T follicular helper cell (primary cell): ENCODE measurements at regions not wholly inside any gene's neighbourhood (a gene's known extent, or its start where the extent isn't known, plus 50 kb on each side); places are given as distances from the start of the nearest gene placed in this dataset.

Experiments used
- DNase-seq: peaks from one replicate; pipeline ENCODE4 v3.0.0-alpha.2; 2020; ENCODE audit warnings: low read depth

DNA sequence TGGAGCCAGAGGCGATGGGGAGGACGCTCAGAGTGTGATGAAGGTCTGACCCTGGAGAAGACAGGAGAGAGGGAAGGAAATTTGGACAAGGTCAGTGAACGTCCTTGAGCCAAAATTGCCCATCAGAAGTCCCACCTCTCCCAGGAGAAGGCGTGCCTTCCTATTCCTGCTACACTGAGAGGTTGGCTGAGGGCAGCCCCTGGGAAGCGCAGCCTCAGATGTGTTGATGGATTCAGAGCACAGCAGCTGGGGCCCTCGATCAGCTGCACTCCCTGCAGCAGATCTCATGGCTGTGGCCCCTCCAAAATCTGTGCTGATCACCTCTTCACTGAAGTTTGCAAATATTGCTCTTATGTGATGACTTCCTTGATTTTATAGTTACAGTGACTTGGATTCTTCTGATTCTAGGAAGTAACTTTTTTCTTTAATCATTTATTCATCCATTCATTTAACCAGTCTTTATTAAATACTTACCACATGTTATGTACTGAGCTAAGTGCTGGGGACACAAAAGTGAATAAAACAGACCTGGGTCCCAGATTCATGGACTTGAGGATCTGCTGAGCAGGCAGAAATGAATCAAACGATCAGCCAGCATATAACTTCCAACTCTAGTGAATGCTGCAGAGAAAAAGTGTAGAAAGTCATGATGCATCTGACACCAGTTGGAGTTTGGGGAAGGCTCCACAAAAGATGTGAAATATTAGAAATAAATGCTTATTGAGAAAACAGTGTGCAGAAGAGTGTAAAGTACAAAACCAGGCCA is 69.6 kb upstream of the ARMC2 start:
- DNase-seq = no peak

DNA sequence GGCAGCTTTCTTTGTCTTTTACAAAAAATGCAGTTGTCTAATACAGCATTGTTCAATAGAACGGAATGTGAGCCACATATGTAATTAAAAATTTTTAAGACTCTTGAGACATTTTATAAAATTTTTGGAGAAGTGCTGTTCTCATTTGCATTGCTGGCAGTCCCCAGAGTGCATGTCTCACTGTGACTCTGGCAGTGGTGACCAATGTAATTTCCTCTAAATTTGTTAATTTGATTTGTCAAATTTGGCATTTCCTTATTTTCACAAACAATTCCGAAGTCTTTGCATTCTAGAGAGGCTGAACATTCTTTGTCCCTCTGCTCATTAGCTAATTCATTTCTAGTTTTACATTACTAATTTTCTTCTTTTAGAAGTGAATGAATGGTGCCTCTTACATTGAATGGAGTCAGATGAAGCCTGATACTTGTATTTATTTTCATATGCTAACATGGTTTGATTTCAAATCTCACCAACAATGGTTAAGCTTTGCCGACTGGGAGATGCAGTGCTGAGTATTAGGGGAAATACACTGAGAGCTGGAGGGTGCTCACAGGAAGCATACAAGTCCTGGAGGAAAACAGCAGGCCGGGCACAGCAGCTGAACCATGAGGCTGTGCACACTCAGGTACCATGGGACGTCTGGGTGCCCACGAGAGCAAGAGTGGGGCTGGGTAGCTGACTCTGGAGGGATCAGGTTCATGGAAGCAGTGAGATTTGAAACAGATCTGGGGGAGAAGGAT is 68.5 kb upstream of the ARMC2 start:
- no peak for DNase-seq

DNA sequence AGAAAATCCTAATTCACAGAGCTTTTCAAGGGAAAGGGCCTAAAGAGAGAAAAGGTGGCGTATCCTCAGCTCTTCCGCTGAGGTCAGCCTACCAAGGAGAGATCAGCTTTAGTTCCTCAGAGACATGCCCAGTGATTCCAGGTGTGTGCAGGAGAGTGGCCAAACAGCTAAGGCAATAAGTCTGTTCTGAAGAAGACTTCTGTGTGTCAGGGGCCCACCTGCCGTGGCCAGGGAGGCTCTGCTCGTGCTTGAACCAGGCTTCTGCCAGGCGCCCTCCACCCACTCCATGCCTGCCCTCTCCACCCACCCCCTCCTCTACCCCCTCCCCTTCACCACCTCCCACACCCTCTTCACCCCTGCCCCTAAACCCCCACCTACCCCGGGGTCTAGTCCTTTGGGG is 67.4 kb upstream of the ARMC2 start:
- DNase-seq = no peak

DNA sequence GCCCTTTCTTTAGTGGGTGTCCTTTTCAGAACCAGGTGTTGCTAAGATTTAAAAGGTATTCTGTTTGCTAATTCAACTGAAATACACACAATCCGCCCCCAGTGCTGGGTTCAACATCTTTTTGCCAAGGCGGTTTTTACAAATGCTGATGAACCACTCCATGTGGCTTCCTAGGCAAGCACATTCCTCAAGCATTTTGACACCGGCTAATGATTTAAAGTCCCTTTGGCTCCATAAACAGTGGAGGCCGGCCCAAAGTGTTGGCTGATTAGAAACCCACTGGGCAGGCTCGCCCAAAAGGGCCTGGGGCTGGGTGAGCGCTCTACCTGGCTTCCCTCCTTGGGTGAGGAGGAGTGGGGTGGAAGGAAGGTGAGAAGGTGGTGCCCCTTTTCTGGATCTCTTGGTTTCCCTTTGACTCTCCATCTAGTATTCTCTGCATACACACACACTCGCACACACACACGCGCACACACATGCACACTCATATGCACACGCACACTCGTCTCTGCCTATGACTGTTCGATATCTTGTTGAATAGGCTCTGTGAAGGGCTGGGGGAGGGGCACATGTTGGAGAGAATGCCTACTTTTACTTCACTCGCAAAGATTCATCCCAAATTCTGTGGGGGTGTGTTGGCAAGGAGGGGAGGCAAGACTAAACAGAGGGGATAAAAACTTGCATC is 66.7 kb upstream of the ARMC2 start:
- DNase-seq = no peak

DNA sequence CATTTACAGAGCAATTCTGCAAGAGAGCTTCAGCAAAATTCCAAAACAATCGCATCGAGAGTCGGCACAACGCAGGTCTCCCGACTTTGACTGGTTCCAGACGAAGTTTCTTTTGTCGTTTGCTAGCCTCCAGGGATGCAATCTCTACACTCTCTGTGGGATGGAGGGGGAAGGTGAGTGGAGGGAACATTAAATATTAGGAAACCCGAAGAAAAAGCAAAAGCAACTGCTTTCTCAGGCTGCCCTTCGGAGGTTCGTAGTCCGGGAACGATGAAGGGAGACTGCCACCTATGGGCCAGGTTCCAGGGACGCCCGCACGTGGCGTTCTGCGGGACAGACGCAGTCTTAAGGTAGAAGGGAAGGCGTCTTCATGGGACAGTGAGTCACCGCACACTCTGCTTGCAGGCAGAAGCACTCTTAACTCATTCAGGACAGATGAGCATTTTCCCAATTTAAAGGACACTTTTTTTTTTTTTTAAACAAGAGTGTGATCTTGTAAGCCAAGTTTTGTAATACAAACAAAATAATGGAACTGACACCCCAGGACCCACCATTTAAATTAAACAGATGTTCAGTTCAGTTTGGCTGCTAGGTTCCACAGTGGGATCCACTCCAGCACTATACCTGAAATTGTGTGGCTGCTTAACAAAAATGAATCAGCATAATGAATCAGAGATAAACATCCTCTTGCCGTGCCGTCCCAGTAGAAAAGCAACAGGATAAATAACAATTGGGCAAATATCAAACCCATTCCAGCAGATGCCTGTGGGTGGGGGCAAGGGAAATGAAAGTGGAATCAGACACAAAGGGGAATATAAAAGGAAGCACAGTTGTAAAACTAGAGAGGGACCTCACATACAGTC is 65.8 kb upstream of the ARMC2 start:
- peak; percentile 62 for DNase-seq

DNA sequence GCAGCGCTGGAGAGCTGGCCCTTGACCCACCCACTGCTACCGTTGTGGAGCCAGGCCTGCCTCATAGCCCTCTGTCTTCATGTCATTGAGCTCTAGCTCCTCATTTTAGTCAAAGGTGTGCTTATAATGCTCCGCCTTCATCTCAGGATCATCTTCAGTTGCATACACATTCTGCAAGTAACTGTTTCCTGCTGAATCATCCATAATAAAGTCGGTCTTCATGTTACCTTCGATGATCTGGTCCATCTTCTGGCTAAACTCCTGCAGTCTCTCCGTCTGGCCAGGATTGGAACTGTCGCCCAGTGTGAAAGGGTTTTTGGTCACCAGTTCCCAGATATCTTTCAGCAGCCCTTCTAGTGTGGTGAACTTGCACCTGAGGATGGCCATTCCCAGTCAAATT is 62.6 kb upstream of the ARMC2 start:
- DNase-seq = no peak

DNA sequence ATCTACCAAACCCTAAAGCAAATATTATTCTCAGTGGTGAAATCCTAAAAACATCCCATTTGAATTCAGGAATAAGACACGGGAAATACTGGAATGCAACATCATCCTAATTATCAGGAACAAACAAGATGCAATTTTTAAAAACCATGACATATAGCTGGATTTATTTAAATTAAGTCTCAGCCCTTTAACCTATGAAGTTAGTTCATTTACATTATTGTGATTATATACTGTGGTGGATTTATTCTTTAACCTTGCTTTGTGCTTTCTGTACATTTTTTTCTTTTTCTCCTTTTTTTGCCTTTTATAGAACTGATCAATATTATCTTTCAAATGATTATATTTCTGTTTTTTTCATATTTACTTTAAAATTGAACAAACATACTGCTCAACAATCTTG is 59.8 kb upstream of the ARMC2 start:
- no peak for DNase-seq

DNA sequence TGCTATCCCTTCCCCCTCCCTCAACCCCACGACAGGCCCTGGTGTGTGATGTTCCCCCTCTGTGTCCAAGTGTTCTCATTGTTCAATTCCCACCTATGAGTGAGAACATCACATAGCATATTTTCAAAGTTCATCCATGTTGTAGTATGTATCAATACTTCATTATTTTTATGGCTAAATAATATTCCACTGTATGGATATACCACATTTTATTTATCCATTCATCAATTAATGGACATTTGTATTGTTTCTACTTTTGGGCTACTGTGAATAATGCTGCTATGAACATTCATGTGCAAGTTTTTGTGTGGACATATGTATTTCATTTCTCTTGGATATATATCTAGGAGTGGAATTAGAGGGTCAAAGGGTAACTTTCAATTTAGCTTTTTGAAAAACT is 58.7 kb upstream of the ARMC2 start:
- no peak for DNase-seq

DNA sequence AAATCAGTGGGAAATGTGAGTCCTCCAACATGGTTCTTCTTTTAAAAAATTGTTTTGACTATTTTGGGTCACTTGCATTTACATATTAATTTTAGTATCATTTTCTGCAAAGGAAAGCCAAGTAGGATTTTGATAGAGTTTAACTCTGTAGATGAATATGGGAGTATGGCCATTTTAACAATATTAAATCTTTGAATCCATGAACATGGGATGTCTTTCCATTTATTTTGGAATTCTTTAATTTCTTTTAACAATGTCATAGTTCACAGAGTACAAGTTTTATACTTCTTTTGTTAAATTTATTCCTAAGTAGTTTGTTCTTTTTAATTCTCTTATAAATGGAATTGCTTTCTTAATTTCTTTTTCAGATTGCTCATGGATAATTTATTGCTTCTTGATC is 56.5 kb upstream of the ARMC2 start:
- no peak for DNase-seq

DNA sequence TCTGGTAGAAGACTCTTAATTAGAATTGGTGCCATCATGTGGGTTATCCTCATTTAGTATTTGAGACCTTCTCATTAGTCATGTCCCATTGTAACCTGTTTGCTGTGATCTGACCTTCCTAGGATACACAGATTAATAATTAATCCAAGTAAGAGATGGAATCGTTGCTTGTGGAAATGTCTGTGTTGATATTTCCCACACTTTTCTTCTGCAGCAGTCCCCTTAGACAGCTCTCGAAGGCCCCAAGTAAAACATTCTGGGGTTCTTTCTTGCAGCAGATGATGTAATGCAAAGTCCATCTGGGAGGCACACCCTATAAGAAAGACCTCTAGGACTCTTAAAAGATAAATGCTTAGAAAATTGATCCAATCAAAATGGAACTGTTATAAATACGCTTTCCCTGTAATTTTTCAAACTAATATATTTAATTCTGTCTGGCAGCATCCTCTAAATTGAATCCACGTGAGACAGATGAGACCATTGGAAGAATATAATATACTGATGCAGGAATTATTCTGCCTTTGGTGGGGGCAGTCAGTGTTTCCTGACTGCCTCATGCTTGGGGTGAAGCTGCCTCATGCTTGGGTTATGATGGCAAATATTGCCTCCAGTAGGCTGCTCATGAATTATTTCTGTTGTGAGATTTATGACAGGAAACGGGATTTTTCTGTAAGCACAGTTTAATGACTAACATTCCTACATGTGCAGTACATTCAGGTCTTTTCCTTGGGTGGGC is 54.5 kb upstream of the ARMC2 start:
- DNase-seq = no peak

DNA sequence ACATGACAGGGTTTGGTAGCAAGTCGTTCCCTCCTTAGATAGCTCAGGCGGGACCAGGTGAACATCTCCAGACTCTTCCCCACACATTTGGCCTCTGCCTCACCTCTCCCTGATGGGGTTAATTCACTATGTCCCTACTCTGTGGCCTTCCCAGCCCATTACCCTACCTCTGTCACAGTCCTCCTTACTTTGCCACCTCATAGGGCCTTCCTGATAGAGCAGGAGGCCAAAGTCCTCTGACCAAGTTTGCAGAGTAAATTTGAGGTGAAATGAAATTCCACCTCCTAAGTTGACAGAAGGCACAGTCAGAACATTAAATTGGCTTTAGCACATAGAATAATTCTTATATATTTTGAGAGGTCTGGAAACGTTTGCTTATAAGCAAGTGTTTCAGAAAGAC is 53.1 kb upstream of the ARMC2 start:
- DNase-seq = no peak

DNA sequence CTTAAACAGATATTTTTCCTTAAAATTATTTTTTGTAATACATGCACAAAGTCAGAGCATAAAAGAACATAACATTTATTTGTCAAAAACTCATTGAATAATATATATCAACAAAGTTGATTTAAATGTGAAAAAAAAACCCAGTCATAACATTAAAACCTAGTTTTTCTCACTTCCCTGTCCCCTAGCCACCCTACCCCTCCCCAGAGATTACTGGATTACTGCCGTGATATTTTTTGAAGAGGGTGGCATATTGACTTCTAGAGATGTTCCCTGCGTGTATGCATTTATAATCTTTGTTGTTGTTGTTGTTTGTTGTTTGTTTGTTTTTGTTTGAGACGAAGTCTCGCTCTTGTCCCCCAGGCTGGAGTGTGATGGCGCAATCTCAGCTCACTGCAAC is 52.4 kb upstream of the ARMC2 start:
- DNase-seq = no peak

DNA sequence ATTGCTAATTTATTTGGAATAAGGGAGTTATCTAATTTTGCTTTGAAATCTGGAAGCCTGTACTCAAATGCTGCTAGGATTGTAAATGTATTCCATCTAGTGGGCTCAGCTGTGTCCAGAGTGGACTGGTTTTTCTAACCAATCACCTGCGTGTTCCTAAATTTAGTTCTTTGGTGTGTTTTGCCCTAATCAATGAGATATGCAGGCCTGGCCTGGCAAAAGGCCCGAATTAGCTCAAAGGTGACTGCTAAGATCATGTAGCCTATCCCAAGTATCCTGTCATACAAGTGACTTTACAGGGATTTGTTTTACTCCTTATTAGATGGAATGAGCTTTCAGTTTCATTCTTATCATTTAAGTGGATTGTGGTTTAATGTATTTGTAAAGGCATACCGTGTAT is 51.3 kb upstream of the ARMC2 start:
- DNase-seq = no peak

DNA sequence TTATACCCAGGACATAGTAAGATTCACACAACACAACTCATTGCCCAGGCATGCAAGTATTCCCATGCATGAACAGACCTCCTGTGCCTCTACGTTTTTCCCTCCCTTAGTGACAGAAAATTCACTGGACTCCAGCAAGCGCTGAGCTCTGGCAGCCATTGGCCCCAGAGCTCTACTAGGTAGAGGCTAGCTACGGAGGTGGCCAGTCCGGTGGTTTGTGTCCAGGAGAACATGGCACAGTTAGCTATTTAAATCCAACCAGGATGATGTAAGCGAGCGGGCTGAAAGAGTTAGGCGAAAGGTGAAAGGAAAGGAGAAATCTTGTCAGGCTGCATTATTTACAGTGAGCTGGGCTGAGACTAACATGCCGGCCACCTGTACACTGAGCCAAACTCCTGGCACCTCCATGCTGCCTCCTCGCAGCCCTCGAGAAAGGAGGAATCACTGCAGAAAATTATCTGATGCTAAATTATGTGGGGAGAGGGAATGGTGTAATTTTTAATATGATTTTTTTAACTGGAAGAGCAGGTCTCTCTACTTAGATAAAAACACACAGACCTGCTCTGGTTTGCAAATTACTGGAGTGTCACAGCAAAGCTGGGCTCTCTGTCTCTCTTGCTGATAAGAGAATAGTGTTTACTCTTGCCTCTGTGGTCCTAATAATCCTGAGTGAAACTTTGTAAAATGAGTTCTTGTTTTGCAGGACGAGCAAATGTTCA is 50.1 kb upstream of the ARMC2 start:
- DNase-seq = no peak
